GM12878 (cell line): ENCODE measurements at regions not wholly inside any gene's neighbourhood (a gene's known extent, or its start where the extent isn't known, plus 50 kb on each side); places are given as distances from the start of the nearest gene placed in this dataset.

Source experiments
- ATAC-seq: fragments of 200-7000 bp; cut with Tn5 transposase; 3 replicates; pipeline ENCODE4 v1.9.1; 2020; ENCODE audit warnings: mild to moderate bottlenecking, moderate library complexity
- BruUV-seq: library from RNA; stranded (reverse); fragments of 400-500 nt; replicated peaks from 2 replicates; lab custom pipeline; 2021; lab: Mats Ljungman, UMichigan
- CTCF ChIA-PET: fragments of 300-600 bp; sonication (Branson Sonifier 250); formaldehyde crosslinking; extraction: SDS; loops from one replicate; lab custom pipeline; 2021; ENCODE audit warnings: inconsistent platforms; lab: Yijun Ruan, JAX
- POLR2A ChIA-PET: fragments of 350-600 bp; formaldehyde crosslinking; extraction: SDS; loops from one replicate; lab custom pipeline; 2021; ENCODE audit warnings: inconsistent platforms; lab: Charles Lee
- RAD21 ChIA-PET: fragments of 300-600 bp; sonication (Branson Sonifier 250); formaldehyde crosslinking; loops from one replicate; lab custom pipeline; 2023; ENCODE audit warnings: antibody characterized with exemption; ENCODE audit not compliant: unreplicated experiment; lab: Charles Lee
- SMC1A ChIA-PET: fragments of 300-600 bp; sonication (Branson Sonifier 250); formaldehyde crosslinking; loops from one replicate; lab custom pipeline; 2023; ENCODE audit not compliant: unreplicated experiment, uncharacterized antibody; lab: Charles Lee
- DNase-seq: peaks from one replicate; pipeline ENCODE4 v3.0.0-alpha.2; 2011; ENCODE audit warnings: low read depth, low spot score
- FAIRE-seq: peaks from 3 replicates; lab custom pipeline; 2011; peaks lifted over from hg19 to GRCh38; lab: Jason Lieb, UNC
- H2AFZ ChIP-seq: 2 replicates; pipeline ENCODE4 v1.6.0; 2011; ENCODE audit warnings: low read depth, low read length, control low read depth; ENCODE audit not compliant: control insufficient read depth
- H3K27ac ChIP-seq: 2 replicates; pipeline ENCODE4 v1.5.1; 2011; ENCODE audit warnings: control low read depth; ENCODE audit not compliant: control insufficient read depth, insufficient read depth
- H3K27me3 ChIP-seq, 2 experiments: replicated peaks in 1 of 2; 2 replicates each; pipeline versions ENCODE4 v1.6.0 to v1.6.1; 2011; ENCODE audit warnings: low read length in 1 of 2; ENCODE audit not compliant: control insufficient read depth in 2 of 2, insufficient read depth in 2 of 2
- H3K36me3 ChIP-seq, 2 experiments: 2 replicates each; pipeline ENCODE4 v1.5.1; 2011; ENCODE audit warnings: low read length in 1 of 2; ENCODE audit not compliant: control insufficient read depth in 2 of 2, insufficient read depth in 2 of 2
- H3K4me1 ChIP-seq: 2 replicates; pipeline ENCODE4 v1.6.1; 2011; ENCODE audit warnings: mild to moderate bottlenecking, low read length, moderate library complexity, mixed read lengths; ENCODE audit not compliant: control insufficient read depth, insufficient read depth
- H3K4me2 ChIP-seq: 2 replicates; pipeline ENCODE4 v1.6.0; 2011; ENCODE audit warnings: control low read depth; ENCODE audit not compliant: control insufficient read depth, insufficient read depth
- H3K4me3 ChIP-seq: fragments of 200-600 bp; sonication (generic); 2 replicates; pipeline ENCODE4 v1.5.1; 2016
- H3K79me2 ChIP-seq: 2 replicates; pipeline ENCODE4 v1.6.0; 2011; ENCODE audit warnings: low read length; ENCODE audit not compliant: control insufficient read depth, insufficient read depth
- H3K9ac ChIP-seq: 2 replicates; pipeline ENCODE4 v1.8.0; 2011; ENCODE audit warnings: low read length, control low read depth, mixed read lengths; ENCODE audit not compliant: control insufficient read depth, insufficient read depth
- H3K9me3 ChIP-seq: replicated peaks from 3 replicates; pipeline ENCODE4 v1.5.1; 2011; ENCODE audit warnings: mild to moderate bottlenecking, low read length; ENCODE audit not compliant: control insufficient read depth, insufficient read depth
- H4K20me1 ChIP-seq: 2 replicates; pipeline ENCODE4 v1.6.0; 2011; ENCODE audit not compliant: control insufficient read depth, insufficient read depth
- ATF2 ChIP-seq: IDR thresholded peaks from 2 replicates; pipeline ENCODE4 v1.6.1; 2012; ENCODE audit warnings: low read length, inconsistent platforms
- ATF3 ChIP-seq: IDR thresholded peaks from 2 replicates; pipeline ENCODE4 v1.6.1; 2011; ENCODE audit warnings: low read depth, mild to moderate bottlenecking, low read length, moderate library complexity, borderline replicate concordance; ENCODE audit errors: extremely low read depth
- BACH1 ChIP-seq: fragments of 450-650 bp; IDR thresholded peaks from 2 replicates; pipeline ENCODE4 v1.6.1; 2017; ENCODE audit warnings: mild to moderate bottlenecking, borderline replicate concordance
- BCL11A ChIP-seq: IDR thresholded peaks from 2 replicates; pipeline ENCODE4 v1.6.1; 2011; ENCODE audit warnings: low read depth, low read length
- CBX3 ChIP-seq: fragments of 200-600 bp; sonication (generic); IDR thresholded peaks from 2 replicates; pipeline ENCODE4 v1.6.1; 2016; ENCODE audit warnings: low read depth, borderline replicate concordance
- CREM ChIP-seq: IDR thresholded peaks from 2 replicates; pipeline ENCODE4 v1.6.1; 2014; ENCODE audit warnings: antibody characterized with exemption, low read depth
- FOXM1 ChIP-seq: IDR thresholded peaks from 2 replicates; pipeline ENCODE4 v1.6.1; 2012; ENCODE audit warnings: low read depth, mild to moderate bottlenecking, inconsistent platforms, low read length, moderate library complexity
- GATAD2B ChIP-seq: fragments of 450-650 bp; conservative IDR thresholded peaks from 2 replicates; pipeline ENCODE4 v1.6.1; 2017; ENCODE audit warnings: low read depth, mild to moderate bottlenecking, moderate library complexity
- IKZF2 ChIP-seq, 2 experiments: fragments of 450-650 bp; IDR thresholded peaks; 2 replicates each; pipeline ENCODE4 v1.6.1; 2017; ENCODE audit warnings: mild to moderate bottlenecking in 2 of 2, moderate library complexity in 2 of 2
- JUNB ChIP-seq: IDR thresholded peaks from 2 replicates; pipeline ENCODE4 v1.6.1; 2016; ENCODE audit warnings: antibody characterized with exemption, mild to moderate bottlenecking
- MEF2A ChIP-seq: IDR thresholded peaks from 2 replicates; pipeline ENCODE4 v1.6.1; 2011; ENCODE audit warnings: low read depth, mild to moderate bottlenecking, low read length, moderate library complexity; ENCODE audit not compliant: insufficient read depth
- MEF2B ChIP-seq: fragments of 450-650 bp; IDR thresholded peaks from 2 replicates; pipeline ENCODE4 v1.6.1; 2018; ENCODE audit warnings: mild to moderate bottlenecking, moderate library complexity; ENCODE audit not compliant: partially characterized antibody, poor library complexity, severe bottlenecking
- MTA2 ChIP-seq: fragments of 450-650 bp; IDR thresholded peaks from 2 replicates; pipeline ENCODE4 v1.6.1; 2016; ENCODE audit warnings: low read depth, mild to moderate bottlenecking, moderate library complexity
- MTA3 ChIP-seq: IDR thresholded peaks from 2 replicates; pipeline ENCODE4 v1.6.1; 2012; ENCODE audit warnings: low read length, inconsistent platforms, borderline replicate concordance
- NBN ChIP-seq: fragments of 450-650 bp; IDR thresholded peaks from 2 replicates; pipeline ENCODE4 v1.6.1; 2016
- NFIC ChIP-seq: IDR thresholded peaks from 2 replicates; pipeline ENCODE4 v1.6.1; 2012; ENCODE audit warnings: low read depth, mild to moderate bottlenecking, inconsistent platforms, low read length, moderate library complexity
- NR2C1 ChIP-seq: fragments of 450-650 bp; IDR thresholded peaks from 2 replicates; pipeline ENCODE4 v1.6.1; 2017; ENCODE audit warnings: antibody characterized with exemption, mild to moderate bottlenecking, moderate library complexity
- RELA ChIP-seq: fragments of 450-650 bp; IDR thresholded peaks from 2 replicates; pipeline ENCODE4 v1.8.0; 2014; ENCODE audit warnings: borderline replicate concordance; ENCODE audit not compliant: partially characterized antibody
- RUNX3 ChIP-seq: IDR thresholded peaks from 2 replicates; pipeline ENCODE4 v1.6.1; 2012; ENCODE audit warnings: low read length, inconsistent platforms
- TCF7 ChIP-seq: IDR thresholded peaks from 2 replicates; pipeline ENCODE4 v1.6.1; 2014; ENCODE audit warnings: antibody characterized with exemption, borderline replicate concordance
- WGBS: methylation state at CpG from one replicate; pipeline ENCODE4 v1.1.6; 2016; ENCODE audit warnings: low lambda C conversion rate; ENCODE audit not compliant: insufficient replicate concordance, insufficient coverage; ENCODE audit errors: missing lambda C conversion rate; 5-methylcytosine and 5-hydroxymethylcytosine counted together
- in situ Hi-C: fragments of 300-500 bp; cut with MboI; formaldehyde crosslinking; loops from 9 replicates; pipeline ENCODE4 v1.14.3; 2018; ENCODE audit warnings: mixed read lengths
- intact Hi-C: fragments of 100-400 bp; cut with micrococcal nuclease; formaldehyde crosslinking; loops from one replicate; pipeline ENCODE4 v1.14.2; 2022; ENCODE audit not compliant: unreplicated experiment
- TF ChIP-seq, protein P1 (sequence below): IDR thresholded peaks from 2 replicates; pipeline ENCODE4 v1.6.1; 2011; ENCODE audit warnings: low read depth, low read length, improper control_type of control experiment, borderline replicate concordance

DNA sequence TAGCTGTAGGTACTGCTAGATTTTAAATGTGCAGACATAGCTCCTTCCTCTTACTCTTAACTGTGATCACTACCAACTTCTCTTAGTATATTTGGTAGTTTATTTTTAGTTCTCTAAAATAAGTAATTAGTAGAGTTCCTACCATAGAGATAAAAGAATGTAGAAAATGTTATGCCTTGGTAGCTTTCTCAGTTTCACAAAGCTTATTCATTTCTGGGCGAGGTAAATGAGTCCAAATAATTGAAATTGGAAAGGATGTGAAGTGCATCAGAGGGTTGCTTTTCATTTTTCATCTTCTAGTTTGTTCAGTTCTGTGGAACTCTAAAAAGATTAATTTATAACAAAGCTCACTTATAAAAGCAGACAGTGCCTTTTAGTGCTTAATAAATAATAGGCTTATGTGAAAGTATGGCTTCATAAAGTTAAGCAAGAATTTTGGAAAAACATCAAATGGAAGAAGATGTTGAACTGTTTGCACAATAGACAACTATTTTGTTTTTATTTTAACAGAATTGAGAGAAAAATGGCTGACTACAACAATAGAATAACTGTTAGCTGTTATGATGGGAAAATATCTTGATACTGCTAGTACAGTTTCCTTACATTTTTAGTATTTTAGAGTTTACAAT, 303.7 kb downstream of the UTRN start:
- no peaks in the 10 kb centered on the region; the same call in 2 of the 3 replicates for H3K9me3 ChIP-seq
- WGBS, result 0% methylated on average over 1 of the region's 1 CpG
- H3K9ac ChIP-seq, result no peak overlapping the region
- ChIA-PET RAD21 (interaction anchor here (1.0 to 8.0 kb wide), 3 partner anchors 10 to 369 kb away, joined by 3 to 61 read pairs (median 4); no protein-coding TSS in a partner anchor), POLR2A (interaction anchor here (0.8 to 0.9 kb wide), 2 partner anchors 127 to 177 kb away, joined by 3 to 4 read pairs; no protein-coding TSS in a partner anchor), CTCF (interaction anchor here (0.7 to 8.1 kb wide), 12 partner anchors 8 to 1045 kb away, joined by 3 to 93 read pairs (median 4); no protein-coding TSS in a partner anchor), SMC1A (interaction anchor here (0.8 to 3.4 kb wide), 14 partner anchors 10 to 624 kb away, joined by 3 to 22 read pairs (median 4); no protein-coding TSS in a partner anchor)
- FAIRE-seq (peak; percentile 31), DNase-seq (no peak), ATAC-seq (peak; percentile 91)
- H3K79me2 ChIP-seq, result no peaks in the 10 kb centered on the region
- peaks cover 17% of the 10 kb centered on the region; the same call in 1 of the 2 replicates for H3K4me1 ChIP-seq
- H3K27ac ChIP-seq, result no peak overlapping the region
- H3K27me3 ChIP-seq, result no peaks in the 10 kb centered on the region
- no peak overlapping the region for H3K4me3 ChIP-seq
- in situ Hi-C loops, result loop anchor here (5.0 to 10.0 kb wide), 4 partner anchors 348 to 1046 kb away; no protein-coding TSS in a partner anchor
- peaks cover 0 to 2% of the 10 kb centered on the region in 2 experiments; a peak in 2 of 4 replicates for H3K36me3 ChIP-seq
- no TSS peak for BruUV-seq
- no peak overlapping the region for H2AFZ ChIP-seq
- 0 out of 2 replicates have a peak, but pooled peaks cover 3% of the 10 kb centered on the region for H4K20me1 ChIP-seq
- intact Hi-C loops, result loop anchor here (5.0 to 10.0 kb wide), 3 partner anchors 63 to 1116 kb away; no protein-coding TSS in a partner anchor
- peak; percentile 72 for TF ChIP-seq RUNX3
- peak in 1 of 2 experiments; percentile 40; a peak in 1 of 4 replicates for TF ChIP-seq IKZF2 (IDR thresholded peaks at IDR 0.05)
- TF ChIP-seq, protein P1, sequence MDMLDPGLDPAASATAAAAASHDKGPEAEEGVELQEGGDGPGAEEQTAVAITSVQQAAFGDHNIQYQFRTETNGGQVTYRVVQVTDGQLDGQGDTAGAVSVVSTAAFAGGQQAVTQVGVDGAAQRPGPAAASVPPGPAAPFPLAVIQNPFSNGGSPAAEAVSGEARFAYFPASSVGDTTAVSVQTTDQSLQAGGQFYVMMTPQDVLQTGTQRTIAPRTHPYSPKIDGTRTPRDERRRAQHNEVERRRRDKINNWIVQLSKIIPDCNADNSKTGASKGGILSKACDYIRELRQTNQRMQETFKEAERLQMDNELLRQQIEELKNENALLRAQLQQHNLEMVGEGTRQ, result no peak
- TF ChIP-seq ATF3, result no peak
- TF ChIP-seq GATAD2B, result no peak
- 0 out of 2 replicates have a peak, but pooled peaks have one; percentile 48 for TF ChIP-seq MTA3
- TF ChIP-seq FOXM1, result peak; percentile 62; the same call in 1 of the 2 replicates
- no peak for TF ChIP-seq RELA
- TF ChIP-seq BACH1, result no peak
- TF ChIP-seq CREM, result no peak
- peak; percentile 74 for TF ChIP-seq JUNB
- TF ChIP-seq ATF2, result peak; percentile 48; the same call in 1 of the 2 replicates
- no peak for TF ChIP-seq NBN
- TF ChIP-seq MEF2A, result peak; percentile 90
- TF ChIP-seq MTA2, result peak; percentile 51; the same call in 1 of the 2 replicates
- TF ChIP-seq NFIC, result peak; percentile 87
- TF ChIP-seq NR2C1, result no peak
- TF ChIP-seq MEF2B, result peak; percentile 21
- TF ChIP-seq BCL11A, result peak; percentile 44; the same call in 1 of the 2 replicates
- peak; percentile 69; the same call in 1 of the 2 replicates for TF ChIP-seq TCF7
- no peak for TF ChIP-seq CBX3
- H3K4me2 ChIP-seq, result no peak overlapping the region
